ENCODE measurements at regions not wholly inside any gene's neighbourhood (a gene's known extent, or its start where the extent isn't known, plus 50 kb on each side); places are given as distances from the start of the nearest gene placed in this dataset.

DNA sequence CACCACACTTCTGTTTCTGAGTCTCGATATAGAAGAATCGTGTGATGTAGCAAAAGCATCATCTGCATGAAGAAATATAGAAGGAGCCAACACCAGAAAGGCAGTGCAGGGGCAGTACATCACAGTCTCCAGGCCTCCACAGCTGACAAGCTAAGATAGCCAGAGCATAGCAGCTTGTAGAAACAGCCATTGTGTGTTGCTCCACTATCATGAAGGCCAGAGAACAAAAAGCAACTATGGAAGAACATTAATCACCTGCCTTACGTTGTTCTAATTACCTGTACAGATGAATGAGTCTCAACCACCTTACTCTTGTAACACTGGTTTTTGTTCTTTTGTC is 129.0 kb downstream of the RND3 start:
- TF ChIP-seq, protein P1, sequence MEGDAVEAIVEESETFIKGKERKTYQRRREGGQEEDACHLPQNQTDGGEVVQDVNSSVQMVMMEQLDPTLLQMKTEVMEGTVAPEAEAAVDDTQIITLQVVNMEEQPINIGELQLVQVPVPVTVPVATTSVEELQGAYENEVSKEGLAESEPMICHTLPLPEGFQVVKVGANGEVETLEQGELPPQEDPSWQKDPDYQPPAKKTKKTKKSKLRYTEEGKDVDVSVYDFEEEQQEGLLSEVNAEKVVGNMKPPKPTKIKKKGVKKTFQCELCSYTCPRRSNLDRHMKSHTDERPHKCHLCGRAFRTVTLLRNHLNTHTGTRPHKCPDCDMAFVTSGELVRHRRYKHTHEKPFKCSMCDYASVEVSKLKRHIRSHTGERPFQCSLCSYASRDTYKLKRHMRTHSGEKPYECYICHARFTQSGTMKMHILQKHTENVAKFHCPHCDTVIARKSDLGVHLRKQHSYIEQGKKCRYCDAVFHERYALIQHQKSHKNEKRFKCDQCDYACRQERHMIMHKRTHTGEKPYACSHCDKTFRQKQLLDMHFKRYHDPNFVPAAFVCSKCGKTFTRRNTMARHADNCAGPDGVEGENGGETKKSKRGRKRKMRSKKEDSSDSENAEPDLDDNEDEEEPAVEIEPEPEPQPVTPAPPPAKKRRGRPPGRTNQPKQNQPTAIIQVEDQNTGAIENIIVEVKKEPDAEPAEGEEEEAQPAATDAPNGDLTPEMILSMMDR (conservative IDR thresholded peaks at IDR 0.05 in 1 of 2, IDR thresholded peaks at IDR 0.05 in 1 of 2; ENCODE audit: extremely low read depth in 1 of 2, insufficient read depth in 1 of 2, low read depth in 1 of 2, low read length in 2 of 2): no peak
- no peak for TF ChIP-seq EZH2 (IDR thresholded peaks at IDR 0.05; ENCODE audit: borderline replicate concordance, low read length)
